ENCODE measurements at regions not wholly inside any gene's neighbourhood (a gene's known extent, or its start where the extent isn't known, plus 50 kb on each side); places are given as distances from the start of the nearest gene placed in this dataset.

GRCh38 chr5:51997949-51998348 is 614.7 kb downstream of the ISL1 start:
- TF ChIP-seq ESRRG (CRISPR knock-in tag; IDR thresholded peaks at IDR 0.05) (no peak), TSHZ2 (CRISPR knock-in tag; IDR thresholded peaks at IDR 0.05) (peak; percentile 95), ZNF70 (CRISPR knock-in tag; IDR thresholded peaks at IDR 0.05) (no peak), RARB (CRISPR knock-in tag; IDR thresholded peaks at IDR 0.05) (no peak), PATZ1 (CRISPR knock-in tag; IDR thresholded peaks at IDR 0.05; ENCODE audit: borderline replicate concordance) (no peak), ARNTL (CRISPR knock-in tag; IDR thresholded peaks at IDR 0.05; ENCODE audit: borderline replicate concordance, low read depth) (no peak), SNAI2 (CRISPR knock-in tag; IDR thresholded peaks at IDR 0.05) (no peak), TOX (CRISPR knock-in tag; IDR thresholded peaks at IDR 0.05; ENCODE audit: borderline replicate concordance) (no peak), ZFP30 (CRISPR knock-in tag; IDR thresholded peaks at IDR 0.05) (no peak), ISL1 (CRISPR knock-in tag; IDR thresholded peaks at IDR 0.05) (peak; percentile 88), CREB5 (CRISPR knock-in tag; IDR thresholded peaks at IDR 0.05; ENCODE audit: low read depth) (0 out of 2 replicates have a peak, but pooled peaks have one; percentile 17), ZNF8 (CRISPR knock-in tag; IDR thresholded peaks at IDR 0.05) (no peak), PPARA (CRISPR knock-in tag; IDR thresholded peaks at IDR 0.05; ENCODE audit: borderline replicate concordance) (no peak), ZNF565 (CRISPR knock-in tag; conservative IDR thresholded peaks at IDR 0.05; ENCODE audit: low read depth) (0 out of 2 replicates have a peak, but pooled peaks have one; percentile 13)
